Astrocyte of the cerebellum (primary cell): ENCODE measurements at regions not wholly inside any gene's neighbourhood (a gene's known extent, or its start where the extent isn't known, plus 50 kb on each side); places are given as distances from the start of the nearest gene placed in this dataset.

Experiments used
- DNase-seq: peaks from one replicate; pipeline ENCODE4 v3.0.0-alpha.2; 2011; ENCODE audit warnings: low read depth
- H3K4me3 ChIP-seq: 2 replicates; pipeline ENCODE4 v1.5.1; 2011; ENCODE audit warnings: mild to moderate bottlenecking, low read depth, low read length, moderate library complexity
- CTCF ChIP-seq: IDR thresholded peaks from 2 replicates; pipeline ENCODE4 v1.5.1; 2012; ENCODE audit warnings: low read length, low read depth, moderate library complexity, mild to moderate bottlenecking; ENCODE audit errors: missing control alignments
- in situ Hi-C: cut with HindIII; loops from 2 replicates; pipeline ENCODE4 v1.10.0; 2017; ENCODE audit warnings: low sequenced_read_pairs

DNA sequence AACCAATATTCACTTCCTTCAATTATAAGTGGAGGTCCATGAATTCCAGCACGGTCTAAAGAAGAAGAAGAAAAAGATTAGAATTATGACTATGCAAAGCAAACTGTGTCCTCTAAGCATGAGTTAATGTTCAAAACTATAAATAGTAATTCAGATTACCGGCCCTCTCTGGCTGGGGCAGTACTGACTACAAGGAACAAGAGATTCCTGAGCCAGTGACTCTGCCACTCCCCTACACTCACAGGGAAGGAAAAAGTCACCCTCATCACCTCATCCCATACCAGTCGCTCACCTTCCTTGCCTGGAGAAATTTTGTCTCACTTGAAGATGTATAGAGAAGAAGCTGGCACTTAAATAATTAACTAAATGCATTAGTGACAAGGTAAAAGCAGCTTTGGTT is 56.5 kb upstream of the CD302 start:
- DNase-seq: no peak
- H3K4me3 ChIP-seq: no peak overlapping the region
- in situ Hi-C loops: no loop called here

GRCh38 chr2:159853101-159853500 is 55.1 kb upstream of the CD302 start:
- DNase-seq: no peak
- no peak overlapping the region for H3K4me3 ChIP-seq
- in situ Hi-C loops: no loop called here
- no peak for TF ChIP-seq CTCF

More for the DNA sequence above, 56.5 kb upstream of the CD302 start:
- TF ChIP-seq CTCF: no peak

DNA sequence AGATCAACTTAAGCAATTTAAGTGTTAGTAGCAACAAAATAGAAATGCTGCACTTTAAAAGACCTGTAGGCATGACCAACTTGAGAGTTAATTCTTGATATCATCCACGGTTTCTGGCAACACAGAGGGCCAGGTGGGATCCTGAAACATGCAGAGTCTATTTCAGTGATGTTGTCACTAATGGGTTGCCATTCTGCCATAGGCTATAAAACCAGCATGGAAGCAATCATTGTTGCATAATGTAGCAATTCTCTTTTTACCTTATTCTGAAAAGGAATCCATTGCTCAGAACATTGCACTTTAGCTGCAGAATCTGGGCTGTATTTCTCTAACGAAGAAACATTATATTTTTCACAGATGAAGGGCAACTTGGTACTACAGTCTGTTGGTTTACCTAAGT is 53.9 kb upstream of the CD302 start:
- in situ Hi-C loops: no loop called here
- DNase-seq: no peak
- H3K4me3 ChIP-seq: no peak overlapping the region
- no peak for TF ChIP-seq CTCF

GRCh38 chr2:159850789-159851188 is 52.8 kb upstream of the CD302 start:
- TF ChIP-seq CTCF: no peak
- in situ Hi-C loops: no loop called here
- no peak for DNase-seq
- no peak overlapping the region for H3K4me3 ChIP-seq

DNA sequence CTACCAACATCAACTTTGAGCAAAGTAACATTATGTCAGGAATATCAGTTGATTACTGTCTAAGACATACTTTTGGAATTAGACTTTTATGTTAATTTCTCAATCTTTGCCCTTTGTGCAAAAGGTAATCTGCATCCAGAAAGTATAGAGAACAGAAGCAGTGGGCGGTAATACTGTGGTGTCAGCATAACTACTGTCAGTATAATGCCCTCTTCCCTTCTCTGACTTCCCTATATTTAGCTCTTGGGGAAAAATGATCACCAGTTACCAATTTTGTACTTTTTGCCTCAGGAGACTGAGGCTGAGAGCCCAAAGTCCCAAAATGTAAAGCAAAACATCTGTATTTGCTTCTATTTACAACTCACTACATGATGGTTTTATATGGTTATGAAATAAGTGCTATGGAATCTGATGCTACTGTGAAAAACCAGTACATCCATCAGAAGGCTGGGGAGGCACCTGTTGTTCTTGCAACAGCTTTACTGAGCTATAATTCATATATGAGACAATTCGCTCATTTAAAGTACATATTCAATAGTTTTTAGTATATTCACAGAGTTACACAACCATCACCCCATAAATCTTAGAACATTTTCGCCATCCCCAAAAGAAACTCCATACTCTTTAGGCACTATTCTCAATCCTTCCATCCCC is 51.3 kb upstream of the CD302 start:
- in situ Hi-C loops: no loop called here
- TF ChIP-seq CTCF: no peak
- no peak for DNase-seq
- no peak overlapping the region for H3K4me3 ChIP-seq
